Nephron (organoid): ENCODE measurements at regions not wholly inside any gene's neighbourhood (a gene's known extent, or its start where the extent isn't known, plus 50 kb on each side); places are given as distances from the start of the nearest gene placed in this dataset.
A peak's percentile ranks its signal among the peaks of the same experiment; 100 is the strongest.

Source experiments
- H3K27ac Mint-ChIP-seq, 3 experiments: 2 replicates each; pipeline ENCODE4 v1.8.0; 2020; ENCODE audit warnings: mixed read lengths in 3 of 3, mild to moderate bottlenecking in 2 of 3, moderate library complexity in 1 of 3
- H3K27me3 Mint-ChIP-seq: 2 replicates; pipeline ENCODE4 v1.8.0; 2021; ENCODE audit warnings: low read depth, mild to moderate bottlenecking, moderate library complexity, mixed read lengths
- H3K36me3 Mint-ChIP-seq: 2 replicates; pipeline ENCODE4 v1.8.0; 2020; ENCODE audit warnings: low read depth, mixed read lengths
- H3K4me1 Mint-ChIP-seq: 2 replicates; pipeline ENCODE4 v1.8.0; 2020; ENCODE audit warnings: mixed read lengths
- H3K4me3 Mint-ChIP-seq, 3 experiments: 2 replicates each; pipeline ENCODE4 v1.8.0; 2020; ENCODE audit warnings: mild to moderate bottlenecking in 3 of 3, mixed read lengths in 3 of 3, moderate library complexity in 2 of 3
- H3K9me3 Mint-ChIP-seq: 2 replicates; pipeline ENCODE4 v1.8.0; 2020; ENCODE audit warnings: mixed read lengths
- TF ChIP-seq, protein P1 (sequence below), 3 experiments: fragments of 200-600 bp; sonication (generic); IDR thresholded peaks; one replicate each; pipeline ENCODE4 v1.5.0; 2021; ENCODE audit warnings: antibody characterized with exemption in 3 of 3; ENCODE audit not compliant: unreplicated experiment in 3 of 3

DNA sequence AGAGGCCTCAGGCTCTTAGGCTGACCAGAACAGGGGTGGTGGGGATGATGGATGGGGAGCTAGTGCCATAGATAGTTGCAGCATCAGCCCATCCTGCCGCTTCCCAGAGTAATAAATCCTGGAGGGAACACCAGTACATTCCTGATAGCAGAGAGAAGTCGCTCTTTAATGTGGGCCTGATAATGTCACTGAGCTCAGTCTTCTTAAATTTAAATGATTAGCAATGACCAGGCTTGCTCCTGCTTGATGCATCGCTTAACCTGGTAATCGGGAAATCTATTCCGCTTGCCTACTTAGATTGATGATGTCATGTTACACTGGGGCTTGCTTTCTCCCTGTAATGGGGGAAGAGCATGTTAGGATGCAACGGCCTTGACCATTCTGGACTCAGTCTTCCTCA lies 218.6 kb upstream of the PLXNA2 start:
- peaks cover 9% of the 10 kb centered on the region for H3K4me1 Mint-ChIP-seq
- no peaks in the 10 kb centered on the region for H3K36me3 Mint-ChIP-seq
- no peaks in the 10 kb centered on the region for H3K27me3 Mint-ChIP-seq
- no peak overlapping the region for H3K4me3 Mint-ChIP-seq
- TF ChIP-seq, protein P1, sequence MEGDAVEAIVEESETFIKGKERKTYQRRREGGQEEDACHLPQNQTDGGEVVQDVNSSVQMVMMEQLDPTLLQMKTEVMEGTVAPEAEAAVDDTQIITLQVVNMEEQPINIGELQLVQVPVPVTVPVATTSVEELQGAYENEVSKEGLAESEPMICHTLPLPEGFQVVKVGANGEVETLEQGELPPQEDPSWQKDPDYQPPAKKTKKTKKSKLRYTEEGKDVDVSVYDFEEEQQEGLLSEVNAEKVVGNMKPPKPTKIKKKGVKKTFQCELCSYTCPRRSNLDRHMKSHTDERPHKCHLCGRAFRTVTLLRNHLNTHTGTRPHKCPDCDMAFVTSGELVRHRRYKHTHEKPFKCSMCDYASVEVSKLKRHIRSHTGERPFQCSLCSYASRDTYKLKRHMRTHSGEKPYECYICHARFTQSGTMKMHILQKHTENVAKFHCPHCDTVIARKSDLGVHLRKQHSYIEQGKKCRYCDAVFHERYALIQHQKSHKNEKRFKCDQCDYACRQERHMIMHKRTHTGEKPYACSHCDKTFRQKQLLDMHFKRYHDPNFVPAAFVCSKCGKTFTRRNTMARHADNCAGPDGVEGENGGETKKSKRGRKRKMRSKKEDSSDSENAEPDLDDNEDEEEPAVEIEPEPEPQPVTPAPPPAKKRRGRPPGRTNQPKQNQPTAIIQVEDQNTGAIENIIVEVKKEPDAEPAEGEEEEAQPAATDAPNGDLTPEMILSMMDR (IDR thresholded peaks at IDR 0.05; ENCODE audit: unreplicated experiment in 3 of 3) = no peak
- H3K27ac Mint-ChIP-seq = no peak overlapping the region
- peaks cover 3% of the 10 kb centered on the region for H3K9me3 Mint-ChIP-seq

DNA sequence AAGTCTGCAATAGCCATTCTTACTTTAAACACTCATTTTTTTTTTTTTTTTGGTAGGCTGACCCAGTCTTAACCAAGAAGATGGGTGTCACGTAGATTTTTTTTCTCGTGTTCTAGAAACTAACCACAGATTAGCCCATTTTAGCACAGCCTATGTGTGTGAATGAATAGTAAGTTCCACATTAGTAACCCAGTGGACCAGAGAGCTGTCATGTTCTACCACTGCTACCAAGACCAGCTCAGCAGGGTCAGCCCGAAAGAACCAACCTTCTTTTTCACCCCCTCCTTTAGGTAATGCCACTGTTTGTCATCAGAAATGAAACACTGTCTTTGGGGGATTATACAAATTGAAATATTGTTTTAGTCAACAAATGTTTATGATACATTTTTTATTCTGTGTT lies 221.1 kb upstream of the PLXNA2 start:
- H3K27ac Mint-ChIP-seq = no peak overlapping the region

DNA sequence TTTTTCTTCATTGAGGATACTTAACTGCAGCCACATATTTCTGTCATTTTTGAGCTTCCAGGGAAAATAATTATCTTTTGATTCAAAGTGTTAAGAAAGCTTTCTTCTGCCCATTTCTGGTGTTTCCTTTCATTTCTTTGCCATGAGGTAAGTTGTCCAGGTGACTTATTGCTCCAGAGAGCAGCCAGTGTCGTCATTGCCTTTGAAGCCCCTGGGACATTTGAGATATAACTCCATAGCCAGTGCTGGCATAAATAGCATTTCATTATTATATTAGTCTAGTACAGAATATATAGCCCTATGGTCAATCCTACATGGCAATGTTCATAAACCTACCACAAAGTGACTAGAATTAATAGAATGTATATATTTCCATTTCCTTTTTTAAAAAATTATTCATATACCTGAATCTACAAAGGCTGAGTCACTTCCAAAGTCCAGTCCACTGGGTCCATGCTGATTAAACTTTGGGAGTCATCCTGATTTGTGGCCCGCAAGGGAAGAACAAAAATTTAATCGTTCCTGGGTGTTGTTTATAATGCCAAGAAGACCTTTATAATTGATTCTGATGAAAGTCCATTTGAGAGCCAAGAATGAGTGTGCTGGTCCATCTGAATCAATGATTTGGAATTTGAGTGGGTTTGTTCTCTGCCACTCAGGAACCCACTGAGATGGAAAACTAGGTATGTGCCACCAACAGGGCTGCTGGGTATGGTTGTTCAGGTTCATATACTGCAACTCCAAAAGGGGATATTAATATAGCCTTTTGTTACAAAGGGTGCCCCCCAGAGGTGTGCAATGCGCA lies 221.8 kb upstream of the PLXNA2 start:
- no peaks in the 10 kb centered on the region for H3K9me3 Mint-ChIP-seq
- H3K27me3 Mint-ChIP-seq = no peaks in the 10 kb centered on the region
- no peak overlapping the region for H3K4me3 Mint-ChIP-seq
- peaks cover 9% of the 10 kb centered on the region for H3K4me1 Mint-ChIP-seq
- TF ChIP-seq, protein P1 (IDR thresholded peaks at IDR 0.05; ENCODE audit: unreplicated experiment in 3 of 3) = no peak
- H3K36me3 Mint-ChIP-seq = no peaks in the 10 kb centered on the region
- no peak overlapping the region for H3K27ac Mint-ChIP-seq

More for the DNA sequence above, 221.1 kb upstream of the PLXNA2 start:
- Mint-ChIP-seq H3K4me1 (peaks cover 9% of the 10 kb centered on the region), H3K36me3 (no peaks in the 10 kb centered on the region), H3K9me3 (no peaks in the 10 kb centered on the region), H3K4me3 (no peak overlapping the region), H3K27me3 (no peaks in the 10 kb centered on the region)
- TF ChIP-seq, protein P1 (IDR thresholded peaks at IDR 0.05; ENCODE audit: unreplicated experiment in 3 of 3) = no peak

DNA sequence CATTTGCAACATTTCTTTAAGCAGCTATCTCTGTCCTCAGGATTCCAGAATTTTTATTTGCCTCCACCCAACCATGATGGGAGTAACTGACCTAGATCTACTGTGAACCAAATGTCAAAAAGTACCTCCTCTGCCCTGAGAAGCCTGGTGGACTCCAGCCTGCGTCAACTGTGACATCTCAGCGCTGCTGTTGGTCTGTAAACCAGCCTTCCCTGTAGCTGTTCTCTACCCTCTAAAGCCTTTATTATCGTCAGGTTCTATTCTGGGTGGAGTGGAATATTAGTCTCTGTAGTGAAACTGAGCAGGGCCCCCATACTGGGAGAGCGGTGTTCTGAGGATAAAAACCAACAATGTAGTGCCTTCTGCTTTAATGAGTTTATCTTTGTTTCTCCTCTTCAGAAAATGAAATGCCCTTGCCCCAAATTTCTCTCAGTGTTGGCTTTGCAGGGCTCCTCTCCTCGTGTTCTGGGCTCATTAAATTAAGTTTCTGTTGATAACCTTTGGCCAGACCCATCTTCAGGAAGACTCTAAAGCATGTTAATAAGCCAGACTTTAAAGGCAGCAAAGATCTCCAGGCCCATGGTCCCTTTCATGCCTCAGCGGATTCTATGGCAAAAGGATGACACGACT lies 223.1 kb upstream of the PLXNA2 start:
- no peaks in the 10 kb centered on the region for H3K9me3 Mint-ChIP-seq
- peaks cover 9% of the 10 kb centered on the region for H3K4me1 Mint-ChIP-seq
- H3K27ac Mint-ChIP-seq = no peak overlapping the region
- no peak overlapping the region for H3K4me3 Mint-ChIP-seq
- TF ChIP-seq, protein P1 (IDR thresholded peaks at IDR 0.05; ENCODE audit: unreplicated experiment in 3 of 3) = no peak
- no peaks in the 10 kb centered on the region for H3K36me3 Mint-ChIP-seq
- H3K27me3 Mint-ChIP-seq = no peaks in the 10 kb centered on the region

DNA sequence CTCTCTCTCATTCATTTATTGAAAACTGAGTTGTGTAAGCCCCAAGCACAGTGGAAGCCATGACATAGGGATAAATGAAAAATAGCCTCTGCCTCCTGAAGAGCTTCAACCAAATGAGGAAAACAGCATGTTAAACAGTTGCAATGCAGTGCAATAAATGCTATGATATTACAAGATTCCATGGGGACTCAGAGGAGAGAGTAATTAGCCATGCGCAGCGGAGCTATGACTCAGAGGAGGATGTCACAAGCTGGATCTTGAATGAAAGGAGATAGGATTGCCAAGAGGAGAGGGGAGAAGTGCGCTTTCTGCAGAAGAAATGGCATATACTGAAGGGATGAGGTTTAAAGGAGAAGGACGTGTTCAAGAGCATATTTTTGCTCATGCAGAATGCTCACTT lies 231.3 kb upstream of the PLXNA2 start:
- TF ChIP-seq, protein P1 (IDR thresholded peaks at IDR 0.05; ENCODE audit: unreplicated experiment in 3 of 3) = no peak
- Mint-ChIP-seq H3K4me3 (no peak overlapping the region), H3K27me3 (no peaks in the 10 kb centered on the region), H3K27ac (peak overlapping the region; percentile 28 to 92 (median 89)), H3K4me1 (peaks cover 29% of the 10 kb centered on the region), H3K36me3 (no peaks in the 10 kb centered on the region), H3K9me3 (no peaks in the 10 kb centered on the region)
